HS-5 (cell line): ENCODE measurements at regions not wholly inside any gene's neighbourhood (a gene's known extent, or its start where the extent isn't known, plus 50 kb on each side); places are given as distances from the start of the nearest gene placed in this dataset.

ENCODE experiments used
- DNase-seq: peaks from one replicate; pipeline ENCODE4 v3.0.0-alpha.2; 2012; ENCODE audit warnings: low read depth

- DNase-seq = no peak
These were observed 191.6 kb upstream of the CADM1 start for GRCh38 chr11:115695677-115696364.

- DNase-seq = no peak
These were observed 188.8 kb upstream of the CADM1 start for GRCh38 chr11:115693002-115693401.

- DNase-seq = no peak
These were observed 186.8 kb upstream of the CADM1 start for GRCh38 chr11:115691030-115691429.

- DNase-seq = no peak
These were observed 183.7 kb upstream of the CADM1 start for GRCh38 chr11:115687934-115688333.

GRCh38 chr11:115684699-115685098 lies 180.5 kb upstream of the CADM1 start:
- no peak for DNase-seq

GRCh38 chr11:115684135-115684534 lies 179.9 kb upstream of the CADM1 start:
- no peak for DNase-seq

- DNase-seq = no peak
These were observed 178.7 kb upstream of the CADM1 start for GRCh38 chr11:115682888-115683287.

GRCh38 chr11:115682101-115682500 lies 177.9 kb upstream of the CADM1 start:
- DNase-seq = no peak

GRCh38 chr11:115679945-115680344 lies 175.7 kb upstream of the CADM1 start:
- DNase-seq = no peak

- no peak for DNase-seq
These were observed 174.7 kb upstream of the CADM1 start for GRCh38 chr11:115678942-115679341.

GRCh38 chr11:115677190-115677589 lies 173.0 kb upstream of the CADM1 start:
- no peak for DNase-seq

- DNase-seq = peak; percentile 46
These were observed 172.6 kb upstream of the CADM1 start for GRCh38 chr11:115676768-115677167.

GRCh38 chr11:115676206-115676605 lies 172.0 kb upstream of the CADM1 start:
- no peak for DNase-seq

- DNase-seq = no peak
These were observed 170.8 kb upstream of the CADM1 start for GRCh38 chr11:115674937-115675544.

- no peak for DNase-seq
These were observed 170.1 kb upstream of the CADM1 start for GRCh38 chr11:115674176-115674936.

GRCh38 chr11:115673720-115674119 lies 169.5 kb upstream of the CADM1 start:
- no peak for DNase-seq

- no peak for DNase-seq
These were observed 168.8 kb upstream of the CADM1 start for GRCh38 chr11:115672999-115673411.

GRCh38 chr11:115672412-115672811 lies 168.2 kb upstream of the CADM1 start:
- no peak for DNase-seq

- no peak for DNase-seq
These were observed 166.5 kb upstream of the CADM1 start for GRCh38 chr11:115670538-115671205.

GRCh38 chr11:115665958-115666357 lies 161.7 kb upstream of the CADM1 start:
- no peak for DNase-seq

GRCh38 chr11:115665175-115665821 lies 161.1 kb upstream of the CADM1 start:
- no peak for DNase-seq

GRCh38 chr11:115664313-115664712 lies 160.1 kb upstream of the CADM1 start:
- DNase-seq = no peak
